ENCODE measurements at regions not wholly inside any gene's neighbourhood (a gene's known extent, or its start where the extent isn't known, plus 50 kb on each side); places are given as distances from the start of the nearest gene placed in this dataset.

- no peaks in the 10 kb centered on the region for H3K27me3 ChIP-seq (ENCODE audit: control insufficient read depth in 2 of 2, insufficient read depth in 1 of 2, low read length in 1 of 2)
- no peak overlapping the region for H3K27ac ChIP-seq (ENCODE audit: low read depth in 1 of 2, low read length in 1 of 2)
- no peaks in the 10 kb centered on the region for H3K36me3 ChIP-seq (ENCODE audit: control insufficient read depth in 2 of 2, insufficient read depth in 2 of 2, low read length in 1 of 2)
- WGBS: 33% methylated on average over 1 of the region's 1 CpG
- no peak overlapping the region for H3K4me3 ChIP-seq (ENCODE audit: low read length in 2 of 2)
- no peaks in the 10 kb centered on the region for H3K9me3 ChIP-seq (ENCODE audit: control insufficient read depth in 2 of 2, insufficient read depth in 1 of 2, low read length in 1 of 2)
- H3K4me1 ChIP-seq (ENCODE audit: control insufficient read depth in 2 of 2, insufficient read depth in 2 of 2, low read length in 2 of 2): no peaks in the 10 kb centered on the region
- no peak for DNase-seq (ENCODE audit: low read depth in 6 of 9, low spot score in 9 of 9)
Observed at GRCh38 chr4:84176016-84176415, 323.1 kb downstream of the NKX6-1 start.

GRCh38 chr4:84171871-84172270 is 327.2 kb downstream of the NKX6-1 start:
- H3K9me3 ChIP-seq (ENCODE audit: control insufficient read depth in 2 of 2, insufficient read depth in 1 of 2, low read length in 1 of 2): no peaks in the 10 kb centered on the region
- H3K4me1 ChIP-seq (ENCODE audit: control insufficient read depth in 2 of 2, insufficient read depth in 2 of 2, low read length in 2 of 2): no peaks in the 10 kb centered on the region
- 91% methylated on average over 1 of the region's 1 CpG for WGBS
- H3K4me3 ChIP-seq (ENCODE audit: low read length in 2 of 2): no peak overlapping the region
- H3K27ac ChIP-seq (ENCODE audit: low read depth in 1 of 2, low read length in 1 of 2): no peak overlapping the region
- DNase-seq (ENCODE audit: low read depth in 6 of 9, low spot score in 9 of 9): no peak
- H3K36me3 ChIP-seq (ENCODE audit: control insufficient read depth in 2 of 2, insufficient read depth in 2 of 2, low read length in 1 of 2): no peaks in the 10 kb centered on the region
- no peaks in the 10 kb centered on the region for H3K27me3 ChIP-seq (ENCODE audit: control insufficient read depth in 2 of 2, insufficient read depth in 1 of 2, low read length in 1 of 2)

- Histone ChIP-seq H3K4me3 (ENCODE audit: low read length in 2 of 2) (no peak overlapping the region), H3K9me3 (ENCODE audit: control insufficient read depth in 2 of 2, insufficient read depth in 1 of 2, low read length in 1 of 2) (no peaks in the 10 kb centered on the region), H3K36me3 (ENCODE audit: control insufficient read depth in 2 of 2, insufficient read depth in 2 of 2, low read length in 1 of 2) (no peaks in the 10 kb centered on the region), H3K27ac (ENCODE audit: low read depth in 1 of 2, low read length in 1 of 2) (no peak overlapping the region), H3K4me1 (ENCODE audit: control insufficient read depth in 2 of 2, insufficient read depth in 2 of 2, low read length in 2 of 2) (no peaks in the 10 kb centered on the region), H3K27me3 (ENCODE audit: control insufficient read depth in 2 of 2, insufficient read depth in 1 of 2, low read length in 1 of 2) (no peaks in the 10 kb centered on the region)
- 43% methylated on average over 4 of the region's 4 CpGs for WGBS
- DNase-seq (ENCODE audit: low read depth in 6 of 9, low spot score in 9 of 9): no peak
Observed at GRCh38 chr4:84167564-84167963, 331.5 kb downstream of the NKX6-1 start.

- no peak overlapping the region for H3K4me3 ChIP-seq (ENCODE audit: low read length in 2 of 2)
- DNase-seq (ENCODE audit: low read depth in 6 of 9, low spot score in 9 of 9): no peak
- no peaks in the 10 kb centered on the region for H3K4me1 ChIP-seq (ENCODE audit: control insufficient read depth in 2 of 2, insufficient read depth in 2 of 2, low read length in 2 of 2)
- no peak overlapping the region for H3K27ac ChIP-seq (ENCODE audit: low read depth in 1 of 2, low read length in 1 of 2)
- H3K9me3 ChIP-seq (ENCODE audit: control insufficient read depth in 2 of 2, insufficient read depth in 1 of 2, low read length in 1 of 2): no peaks in the 10 kb centered on the region
- no peaks in the 10 kb centered on the region for H3K27me3 ChIP-seq (ENCODE audit: control insufficient read depth in 2 of 2, insufficient read depth in 1 of 2, low read length in 1 of 2)
- H3K36me3 ChIP-seq (ENCODE audit: control insufficient read depth in 2 of 2, insufficient read depth in 2 of 2, low read length in 1 of 2): no peaks in the 10 kb centered on the region
Observed at GRCh38 chr4:84167093-84167492, 332.0 kb downstream of the NKX6-1 start.

- Histone ChIP-seq H3K36me3 (ENCODE audit: control insufficient read depth in 2 of 2, insufficient read depth in 2 of 2, low read length in 1 of 2) (no peaks in the 10 kb centered on the region), H3K27me3 (ENCODE audit: control insufficient read depth in 2 of 2, insufficient read depth in 1 of 2, low read length in 1 of 2) (no peaks in the 10 kb centered on the region), H3K4me3 (ENCODE audit: low read length in 2 of 2) (no peak overlapping the region), H3K27ac (ENCODE audit: low read depth in 1 of 2, low read length in 1 of 2) (no peak overlapping the region), H3K9me3 (ENCODE audit: control insufficient read depth in 2 of 2, insufficient read depth in 1 of 2, low read length in 1 of 2) (no peaks in the 10 kb centered on the region), H3K4me1 (ENCODE audit: control insufficient read depth in 2 of 2, insufficient read depth in 2 of 2, low read length in 2 of 2) (no peaks in the 10 kb centered on the region)
- no peak for DNase-seq (ENCODE audit: low read depth in 6 of 9, low spot score in 9 of 9)
- WGBS: 96% methylated on average over 1 of the region's 1 CpG
Observed at GRCh38 chr4:84166486-84166885, 332.6 kb downstream of the NKX6-1 start.

GRCh38 chr4:84164201-84164600 is 334.9 kb downstream of the NKX6-1 start:
- H3K27ac ChIP-seq (ENCODE audit: low read depth in 1 of 2, low read length in 1 of 2): no peak overlapping the region
- WGBS: 92% methylated on average over 4 of the region's 4 CpGs
- H3K27me3 ChIP-seq (ENCODE audit: control insufficient read depth in 2 of 2, insufficient read depth in 1 of 2, low read length in 1 of 2): no peaks in the 10 kb centered on the region
- H3K4me3 ChIP-seq (ENCODE audit: low read length in 2 of 2): no peak overlapping the region
- H3K36me3 ChIP-seq (ENCODE audit: control insufficient read depth in 2 of 2, insufficient read depth in 2 of 2, low read length in 1 of 2): no peaks in the 10 kb centered on the region
- no peaks in the 10 kb centered on the region for H3K4me1 ChIP-seq (ENCODE audit: control insufficient read depth in 2 of 2, insufficient read depth in 2 of 2, low read length in 2 of 2)
- H3K9me3 ChIP-seq (ENCODE audit: control insufficient read depth in 2 of 2, insufficient read depth in 1 of 2, low read length in 1 of 2): no peaks in the 10 kb centered on the region
- DNase-seq (ENCODE audit: low read depth in 6 of 9, low spot score in 9 of 9): no peak

- 26% methylated on average over 5 of the region's 5 CpGs for WGBS
- no peaks in the 10 kb centered on the region for H3K9me3 ChIP-seq (ENCODE audit: control insufficient read depth in 2 of 2, insufficient read depth in 1 of 2, low read length in 1 of 2)
- H3K27ac ChIP-seq (ENCODE audit: low read depth in 1 of 2, low read length in 1 of 2): no peak overlapping the region
- no peaks in the 10 kb centered on the region for H3K36me3 ChIP-seq (ENCODE audit: control insufficient read depth in 2 of 2, insufficient read depth in 2 of 2, low read length in 1 of 2)
- H3K4me3 ChIP-seq (ENCODE audit: low read length in 2 of 2): no peak overlapping the region
- H3K27me3 ChIP-seq (ENCODE audit: control insufficient read depth in 2 of 2, insufficient read depth in 1 of 2, low read length in 1 of 2): no peaks in the 10 kb centered on the region
- no peak for DNase-seq (ENCODE audit: low read depth in 6 of 9, low spot score in 9 of 9)
- H3K4me1 ChIP-seq (ENCODE audit: control insufficient read depth in 2 of 2, insufficient read depth in 2 of 2, low read length in 2 of 2): no peaks in the 10 kb centered on the region
Observed at GRCh38 chr4:84159762-84160161, 339.3 kb downstream of the NKX6-1 start.

GRCh38 chr4:84158670-84159069 is 340.4 kb downstream of the NKX6-1 start:
- no peaks in the 10 kb centered on the region for H3K27me3 ChIP-seq (ENCODE audit: control insufficient read depth in 2 of 2, insufficient read depth in 1 of 2, low read length in 1 of 2)
- H3K4me1 ChIP-seq (ENCODE audit: control insufficient read depth in 2 of 2, insufficient read depth in 2 of 2, low read length in 2 of 2): no peaks in the 10 kb centered on the region
- no peak overlapping the region for H3K4me3 ChIP-seq (ENCODE audit: low read length in 2 of 2)
- H3K27ac ChIP-seq (ENCODE audit: low read depth in 1 of 2, low read length in 1 of 2): no peak overlapping the region
- no peaks in the 10 kb centered on the region for H3K36me3 ChIP-seq (ENCODE audit: control insufficient read depth in 2 of 2, insufficient read depth in 2 of 2, low read length in 1 of 2)
- H3K9me3 ChIP-seq (ENCODE audit: control insufficient read depth in 2 of 2, insufficient read depth in 1 of 2, low read length in 1 of 2): no peaks in the 10 kb centered on the region
- WGBS: 97% methylated on average over 5 of the region's 5 CpGs
- no peak for DNase-seq (ENCODE audit: low read depth in 6 of 9, low spot score in 9 of 9)

GRCh38 chr4:84151574-84151973 is 347.5 kb downstream of the NKX6-1 start:
- Histone ChIP-seq H3K4me1 (ENCODE audit: control insufficient read depth in 2 of 2, insufficient read depth in 2 of 2, low read length in 2 of 2) (no peaks in the 10 kb centered on the region), H3K9me3 (ENCODE audit: control insufficient read depth in 2 of 2, insufficient read depth in 1 of 2, low read length in 1 of 2) (no peaks in the 10 kb centered on the region), H3K36me3 (ENCODE audit: control insufficient read depth in 2 of 2, insufficient read depth in 2 of 2, low read length in 1 of 2) (no peaks in the 10 kb centered on the region), H3K27me3 (ENCODE audit: control insufficient read depth in 2 of 2, insufficient read depth in 1 of 2, low read length in 1 of 2) (no peaks in the 10 kb centered on the region), H3K4me3 (ENCODE audit: low read length in 2 of 2) (no peak overlapping the region), H3K27ac (ENCODE audit: low read depth in 1 of 2, low read length in 1 of 2) (no peak overlapping the region)
- 89% methylated on average over 2 of the region's 2 CpGs for WGBS
- DNase-seq (ENCODE audit: low read depth in 6 of 9, low spot score in 9 of 9): no peak

- Histone ChIP-seq H3K27ac (ENCODE audit: low read depth in 1 of 2, low read length in 1 of 2) (no peak overlapping the region), H3K36me3 (ENCODE audit: control insufficient read depth in 2 of 2, insufficient read depth in 2 of 2, low read length in 1 of 2) (no peaks in the 10 kb centered on the region), H3K4me3 (ENCODE audit: low read length in 2 of 2) (no peak overlapping the region), H3K9me3 (ENCODE audit: control insufficient read depth in 2 of 2, insufficient read depth in 1 of 2, low read length in 1 of 2) (no peaks in the 10 kb centered on the region), H3K27me3 (ENCODE audit: control insufficient read depth in 2 of 2, insufficient read depth in 1 of 2, low read length in 1 of 2) (no peaks in the 10 kb centered on the region), H3K4me1 (ENCODE audit: control insufficient read depth in 2 of 2, insufficient read depth in 2 of 2, low read length in 2 of 2) (no peaks in the 10 kb centered on the region)
- 95% methylated on average over 1 of the region's 1 CpG for WGBS
- no peak for DNase-seq (ENCODE audit: low read depth in 6 of 9, low spot score in 9 of 9)
Observed at GRCh38 chr4:84150177-84150576, 348.9 kb downstream of the NKX6-1 start.

Measured in thymus (tissue), 11 donors.